Nephron progenitor cell (in vitro differentiated cells): ENCODE measurements at regions not wholly inside any gene's neighbourhood (a gene's known extent, or its start where the extent isn't known, plus 50 kb on each side); places are given as distances from the start of the nearest gene placed in this dataset.

Experiments used
- DNase-seq: peaks from one replicate; pipeline ENCODE4 v3.0.0; 2021
- H3K27ac Mint-ChIP-seq: 2 replicates; pipeline ENCODE4 v1.8.0; 2021; ENCODE audit warnings: mild to moderate bottlenecking, moderate library complexity, mixed read lengths
- H3K27me3 Mint-ChIP-seq: 2 replicates; pipeline ENCODE4 v1.8.0; 2021; ENCODE audit warnings: mild to moderate bottlenecking, low read depth, mixed read lengths; ENCODE audit not compliant: poor library complexity
- H3K36me3 Mint-ChIP-seq: 2 replicates; pipeline ENCODE4 v1.8.0; 2021; ENCODE audit warnings: low read depth, mixed read lengths
- H3K4me1 Mint-ChIP-seq: 2 replicates; pipeline ENCODE4 v1.8.0; 2021; ENCODE audit warnings: mixed read lengths
- H3K4me3 Mint-ChIP-seq: 2 replicates; pipeline ENCODE4 v1.8.0; 2021; ENCODE audit warnings: mild to moderate bottlenecking, moderate library complexity, mixed read lengths
- H3K9me3 Mint-ChIP-seq: 2 replicates; pipeline ENCODE4 v1.8.0; 2021; ENCODE audit warnings: mild to moderate bottlenecking, moderate library complexity, mixed read lengths
- TF ChIP-seq, protein P1 (sequence below): fragments of 200-600 bp; sonication (generic); IDR thresholded peaks from 2 replicates; pipeline ENCODE4 v1.5.0; 2021; ENCODE audit warnings: antibody characterized with exemption

GRCh38 chr1:91616712-91617111 lies 116.1 kb downstream of the CDC7 start:
- TF ChIP-seq, protein P1, sequence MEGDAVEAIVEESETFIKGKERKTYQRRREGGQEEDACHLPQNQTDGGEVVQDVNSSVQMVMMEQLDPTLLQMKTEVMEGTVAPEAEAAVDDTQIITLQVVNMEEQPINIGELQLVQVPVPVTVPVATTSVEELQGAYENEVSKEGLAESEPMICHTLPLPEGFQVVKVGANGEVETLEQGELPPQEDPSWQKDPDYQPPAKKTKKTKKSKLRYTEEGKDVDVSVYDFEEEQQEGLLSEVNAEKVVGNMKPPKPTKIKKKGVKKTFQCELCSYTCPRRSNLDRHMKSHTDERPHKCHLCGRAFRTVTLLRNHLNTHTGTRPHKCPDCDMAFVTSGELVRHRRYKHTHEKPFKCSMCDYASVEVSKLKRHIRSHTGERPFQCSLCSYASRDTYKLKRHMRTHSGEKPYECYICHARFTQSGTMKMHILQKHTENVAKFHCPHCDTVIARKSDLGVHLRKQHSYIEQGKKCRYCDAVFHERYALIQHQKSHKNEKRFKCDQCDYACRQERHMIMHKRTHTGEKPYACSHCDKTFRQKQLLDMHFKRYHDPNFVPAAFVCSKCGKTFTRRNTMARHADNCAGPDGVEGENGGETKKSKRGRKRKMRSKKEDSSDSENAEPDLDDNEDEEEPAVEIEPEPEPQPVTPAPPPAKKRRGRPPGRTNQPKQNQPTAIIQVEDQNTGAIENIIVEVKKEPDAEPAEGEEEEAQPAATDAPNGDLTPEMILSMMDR, result no peak
- DNase-seq, result no peak
- peaks cover 18% of the 10 kb centered on the region for H3K27me3 Mint-ChIP-seq
- H3K4me1 Mint-ChIP-seq, result peaks cover 14% of the 10 kb centered on the region
- H3K36me3 Mint-ChIP-seq, result no peaks in the 10 kb centered on the region
- H3K27ac Mint-ChIP-seq, result no peak overlapping the region
- H3K4me3 Mint-ChIP-seq, result no peak overlapping the region
- no peaks in the 10 kb centered on the region for H3K9me3 Mint-ChIP-seq

DNA sequence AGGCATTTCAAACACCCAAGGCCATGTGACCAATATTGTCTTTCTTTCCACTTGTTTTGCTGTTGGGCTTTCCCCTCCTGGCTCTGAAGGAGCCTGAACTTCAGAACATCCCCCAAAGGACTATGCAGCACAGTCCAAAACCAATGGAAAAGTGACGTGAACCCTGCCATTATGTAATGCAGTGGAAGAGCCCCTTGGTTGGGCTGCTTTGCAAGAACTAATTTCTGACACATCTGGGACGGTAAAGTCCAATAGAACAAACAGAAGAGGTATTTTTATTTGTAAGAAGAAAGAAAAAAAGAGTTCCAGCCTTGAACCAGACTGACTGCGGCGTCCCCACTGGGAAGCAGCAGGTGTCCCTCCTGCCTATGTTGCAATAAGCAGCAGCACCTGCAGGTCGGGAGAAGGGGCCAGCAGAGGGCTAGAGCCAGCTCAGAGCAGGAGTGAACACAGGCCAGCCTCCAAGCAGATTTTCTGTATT lies 116.7 kb downstream of the CDC7 start:
- H3K4me1 Mint-ChIP-seq, result peaks cover 9% of the 10 kb centered on the region
- no peak overlapping the region for H3K27ac Mint-ChIP-seq
- no peaks in the 10 kb centered on the region for H3K9me3 Mint-ChIP-seq
- peak; percentile 19 for DNase-seq
- TF ChIP-seq, protein P1, result no peak
- H3K36me3 Mint-ChIP-seq, result no peaks in the 10 kb centered on the region
- peaks cover 18% of the 10 kb centered on the region for H3K27me3 Mint-ChIP-seq
- H3K4me3 Mint-ChIP-seq, result no peak overlapping the region

DNA sequence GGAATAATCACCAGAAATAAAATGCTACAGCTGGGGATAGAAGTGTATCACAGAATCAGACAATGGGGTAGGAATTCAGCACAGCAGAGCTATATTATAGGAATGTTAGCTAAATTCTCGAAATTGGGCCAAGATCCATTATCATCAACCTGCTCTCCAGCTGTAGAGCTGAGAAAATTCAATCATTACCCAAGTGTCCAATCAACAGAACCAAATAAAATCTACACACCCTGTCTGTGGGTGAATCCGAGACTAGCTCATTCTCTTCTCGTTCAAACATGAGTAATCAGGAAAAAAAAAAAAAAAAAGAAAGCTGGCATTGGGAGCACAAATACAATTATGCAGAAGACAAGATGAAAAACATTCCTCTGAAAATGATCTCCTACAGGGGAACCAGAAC lies 119.2 kb downstream of the CDC7 start:
- Mint-ChIP-seq H3K36me3 (no peaks in the 10 kb centered on the region), H3K27me3 (peaks cover 22% of the 10 kb centered on the region), H3K27ac (no peak overlapping the region), H3K4me1 (no peaks in the 10 kb centered on the region), H3K4me3 (no peak overlapping the region), H3K9me3 (no peaks in the 10 kb centered on the region)
- TF ChIP-seq, protein P1, result no peak
- no peak for DNase-seq

DNA sequence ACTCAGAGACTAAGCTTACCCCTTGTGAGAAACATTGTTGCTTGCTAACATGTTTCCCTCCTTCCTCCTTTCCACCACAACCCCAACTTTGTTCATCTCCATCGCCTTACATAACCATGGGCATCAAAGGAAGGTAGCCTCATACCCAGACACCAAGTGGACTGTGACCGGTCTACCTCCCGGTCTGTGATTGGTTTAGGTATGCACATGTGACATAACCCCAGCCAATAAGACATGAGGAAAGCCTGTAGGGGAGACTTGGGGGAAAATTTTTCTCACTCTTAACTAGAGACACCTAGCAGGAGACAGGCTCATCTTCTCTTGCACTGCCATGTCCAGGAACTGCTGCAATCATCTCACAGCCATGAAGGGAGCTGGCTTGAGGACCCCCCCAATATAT lies 120.7 kb downstream of the CDC7 start:
- DNase-seq, result no peak
- Mint-ChIP-seq H3K4me3 (no peak overlapping the region), H3K36me3 (no peaks in the 10 kb centered on the region), H3K27ac (no peak overlapping the region), H3K4me1 (no peaks in the 10 kb centered on the region), H3K27me3 (peaks cover 22% of the 10 kb centered on the region), H3K9me3 (no peaks in the 10 kb centered on the region)
- TF ChIP-seq, protein P1, result no peak

DNA sequence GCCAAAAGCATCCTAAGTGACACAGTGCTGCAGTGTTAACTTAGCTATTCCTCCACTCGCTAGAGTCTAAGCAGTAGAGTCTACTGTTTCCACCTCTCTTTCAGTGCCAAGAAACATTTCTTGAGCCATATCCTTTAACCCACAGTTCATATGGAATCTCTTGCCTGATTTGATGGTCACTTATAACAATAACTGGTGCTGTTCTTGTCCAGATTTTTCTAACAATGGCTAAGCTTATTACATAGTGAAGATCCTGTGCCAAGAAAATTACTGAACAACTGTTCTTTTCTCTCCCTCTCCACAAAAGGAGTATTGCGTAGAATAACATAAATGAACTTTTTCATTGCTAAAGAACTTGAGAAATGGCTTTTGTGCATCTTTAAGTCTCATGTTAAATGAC lies 121.3 kb downstream of the CDC7 start:
- no peaks in the 10 kb centered on the region for H3K36me3 Mint-ChIP-seq
- H3K27ac Mint-ChIP-seq, result no peak overlapping the region
- no peaks in the 10 kb centered on the region for H3K4me1 Mint-ChIP-seq
- H3K4me3 Mint-ChIP-seq, result no peak overlapping the region
- H3K27me3 Mint-ChIP-seq, result peaks cover 19% of the 10 kb centered on the region
- TF ChIP-seq, protein P1, result no peak
- no peaks in the 10 kb centered on the region for H3K9me3 Mint-ChIP-seq
- DNase-seq, result no peak

GRCh38 chr1:91622616-91623015 lies 122.0 kb downstream of the CDC7 start:
- H3K36me3 Mint-ChIP-seq, result no peaks in the 10 kb centered on the region
- H3K9me3 Mint-ChIP-seq, result no peaks in the 10 kb centered on the region
- no peak overlapping the region for H3K27ac Mint-ChIP-seq
- peaks cover 14% of the 10 kb centered on the region for H3K27me3 Mint-ChIP-seq
- H3K4me1 Mint-ChIP-seq, result no peaks in the 10 kb centered on the region
- DNase-seq, result no peak
- TF ChIP-seq, protein P1, result no peak
- H3K4me3 Mint-ChIP-seq, result no peak overlapping the region
